ENCODE measurements at regions not wholly inside any gene's neighbourhood (a gene's known extent, or its start where the extent isn't known, plus 50 kb on each side); places are given as distances from the start of the nearest gene placed in this dataset.
A peak's percentile ranks its signal among the peaks of the same experiment; 100 is the strongest.

DNA sequence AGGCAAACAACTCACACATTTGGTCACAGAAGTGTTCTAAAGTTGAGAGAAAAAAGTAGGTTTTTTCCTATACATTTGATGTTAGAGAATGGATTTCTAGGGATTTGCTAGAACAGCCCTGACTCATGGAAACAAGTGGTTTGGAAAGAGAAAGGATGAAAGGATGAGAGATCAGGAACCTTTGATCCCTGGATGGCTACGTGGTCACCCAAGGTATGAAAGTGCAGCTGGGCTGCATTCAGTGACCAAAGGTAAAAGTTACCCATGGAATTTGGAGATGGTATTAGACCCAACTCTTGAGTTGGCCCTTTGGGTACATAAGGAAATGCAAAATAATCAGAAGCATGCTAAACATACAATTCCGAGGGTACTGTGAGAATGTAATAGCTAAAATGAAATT, 61.3 kb upstream of the SPIN1 start:
- no peak for DNase-seq

- DNase-seq: no peak
Measured at GRCh38 chr9:88326015-88326414, 62.2 kb upstream of the SPIN1 start.

DNA sequence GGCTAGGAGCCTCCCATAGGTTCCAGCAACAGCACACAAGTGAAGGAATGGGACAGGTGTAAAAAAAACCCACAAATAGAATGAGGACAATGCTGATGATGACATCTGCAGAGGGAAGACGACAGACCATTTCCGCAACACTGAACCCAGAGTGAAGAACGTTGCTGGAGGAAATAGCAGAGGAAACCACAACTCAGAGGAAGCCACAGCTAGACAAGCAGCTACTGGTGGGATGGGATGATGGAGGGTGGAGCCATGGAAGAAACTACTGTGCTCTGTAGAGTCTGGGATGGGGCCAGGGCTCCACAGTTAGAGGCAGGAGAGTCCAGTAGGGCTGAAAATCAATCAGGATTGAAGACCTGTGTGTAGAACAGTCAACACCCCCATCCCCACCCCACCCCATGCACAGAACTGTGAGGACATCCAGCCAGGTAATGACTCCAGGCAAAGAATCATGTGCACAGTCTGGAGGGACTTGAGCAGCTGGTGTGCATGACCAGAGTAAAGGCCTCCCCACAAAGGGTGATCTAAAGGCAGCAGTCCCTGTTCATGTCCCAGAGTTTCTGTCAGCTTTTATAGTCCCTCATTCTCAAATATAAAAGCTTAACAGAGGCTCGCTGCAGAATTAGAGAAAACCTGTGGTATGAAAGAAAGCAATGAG, 65.2 kb upstream of the SPIN1 start:
- DNase-seq: peak; percentile 96 to 97

- no peak for DNase-seq
Measured at GRCh38 chr9:88321764-88322163, 66.5 kb upstream of the SPIN1 start.

DNA sequence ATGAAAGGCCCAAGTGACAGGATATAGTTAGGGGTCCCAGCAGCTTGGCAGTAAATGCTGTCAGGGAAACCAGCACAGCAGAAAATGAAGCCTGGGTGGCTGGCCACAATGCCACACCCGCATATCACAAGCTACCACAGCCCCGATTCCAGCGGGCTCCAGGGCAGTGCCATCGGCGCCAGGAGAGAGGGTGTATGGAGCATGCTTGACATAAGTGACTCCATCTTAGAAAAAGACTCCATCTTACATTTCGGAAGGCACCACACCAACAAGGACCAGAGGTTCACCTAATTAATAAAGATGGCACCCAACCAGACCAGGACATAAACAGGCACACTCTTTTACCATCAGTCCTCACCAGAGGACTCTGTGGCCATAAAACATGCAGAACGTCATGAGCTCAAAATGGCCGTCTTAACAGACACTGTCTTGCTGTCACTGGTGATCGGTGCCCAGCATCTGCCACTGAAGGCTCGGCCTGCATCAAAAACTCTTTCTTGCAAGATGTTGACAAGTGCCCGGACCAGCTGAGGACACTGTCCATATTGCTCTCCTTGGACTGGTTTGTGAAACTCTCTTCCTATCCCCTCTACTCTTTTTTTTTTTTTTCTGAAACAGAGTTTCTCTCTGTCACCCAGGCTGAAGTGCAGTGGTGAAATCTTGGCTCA, 67.4 kb upstream of the SPIN1 start:
- no peak for DNase-seq

DNA sequence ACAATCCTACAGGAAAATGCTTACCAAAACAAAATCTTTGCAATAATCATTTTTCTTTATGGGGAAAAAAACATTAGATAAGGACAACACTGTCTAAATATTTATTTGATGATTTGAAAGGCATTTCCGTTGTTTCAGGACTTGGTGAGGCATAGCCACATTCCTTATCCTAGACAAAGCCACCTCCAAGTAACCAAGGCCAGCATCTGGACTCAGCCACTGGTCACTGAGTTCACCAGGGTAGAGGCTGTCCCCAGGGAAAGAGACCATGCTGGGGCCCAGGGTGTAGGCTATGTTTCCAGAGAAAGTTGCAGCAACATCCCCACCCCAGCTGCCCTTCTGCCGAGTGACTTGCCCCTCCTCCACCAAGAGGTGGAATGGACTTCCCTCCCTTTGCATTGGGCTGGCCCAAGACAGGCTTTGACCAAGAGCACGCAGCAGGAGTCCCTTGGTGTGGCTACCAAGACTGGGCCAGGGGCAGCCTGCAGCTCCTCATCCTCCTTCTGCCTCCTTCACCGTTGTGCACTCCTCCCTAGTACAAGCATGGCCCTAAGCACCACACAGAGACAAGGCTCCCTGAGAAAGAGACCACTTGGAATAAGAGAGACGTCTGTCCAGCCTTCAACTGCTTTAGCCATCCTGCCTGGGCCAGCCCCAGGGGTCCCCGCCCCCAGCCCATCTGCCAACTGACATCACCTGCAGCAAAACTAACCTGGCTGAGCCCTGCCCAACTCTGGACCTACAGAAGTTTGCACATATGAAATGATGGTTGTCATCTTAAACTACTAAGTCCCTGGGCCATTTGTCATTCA, 68.1 kb upstream of the SPIN1 start:
- no peak for DNase-seq

DNA sequence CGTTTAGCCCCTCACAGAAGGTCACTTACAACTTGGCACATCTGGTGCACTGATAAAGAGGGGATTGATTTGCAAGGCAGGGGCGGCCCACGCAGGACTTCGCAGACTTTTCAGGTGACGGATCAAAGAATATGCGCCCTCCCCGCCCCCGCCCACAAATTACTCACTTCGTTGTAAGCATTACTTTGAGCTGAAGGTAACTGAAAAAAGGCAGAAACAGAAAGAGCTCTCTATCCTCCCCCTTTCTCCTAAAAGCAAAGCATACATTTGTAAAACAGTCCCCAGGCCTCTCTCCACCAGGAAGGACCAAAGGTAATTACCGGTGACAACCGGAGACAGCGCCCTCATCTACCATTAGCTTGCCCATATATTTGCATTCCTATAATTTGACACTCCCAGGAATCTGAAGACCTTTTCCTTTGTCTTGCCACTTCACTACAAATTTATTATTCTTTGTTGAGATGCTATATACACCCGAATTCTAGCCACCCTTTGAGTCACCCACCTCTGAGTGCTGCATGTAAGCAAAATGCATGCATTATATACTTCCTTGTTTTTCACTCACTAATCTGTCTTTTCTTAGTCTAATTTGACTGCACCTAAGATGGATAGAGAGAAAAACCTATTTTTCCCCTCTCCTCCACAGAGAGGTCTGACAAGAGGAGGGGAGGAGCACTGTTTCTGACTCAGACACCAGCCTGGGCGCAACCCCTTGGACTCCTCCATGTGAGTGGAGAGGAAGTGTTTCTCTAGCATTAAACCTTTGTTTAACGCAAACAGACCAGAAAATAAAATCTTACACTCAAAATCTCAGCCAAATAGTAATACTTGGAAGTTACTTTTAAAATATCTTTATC, 74.7 kb upstream of the SPIN1 start:
- no peak for DNase-seq

DNA sequence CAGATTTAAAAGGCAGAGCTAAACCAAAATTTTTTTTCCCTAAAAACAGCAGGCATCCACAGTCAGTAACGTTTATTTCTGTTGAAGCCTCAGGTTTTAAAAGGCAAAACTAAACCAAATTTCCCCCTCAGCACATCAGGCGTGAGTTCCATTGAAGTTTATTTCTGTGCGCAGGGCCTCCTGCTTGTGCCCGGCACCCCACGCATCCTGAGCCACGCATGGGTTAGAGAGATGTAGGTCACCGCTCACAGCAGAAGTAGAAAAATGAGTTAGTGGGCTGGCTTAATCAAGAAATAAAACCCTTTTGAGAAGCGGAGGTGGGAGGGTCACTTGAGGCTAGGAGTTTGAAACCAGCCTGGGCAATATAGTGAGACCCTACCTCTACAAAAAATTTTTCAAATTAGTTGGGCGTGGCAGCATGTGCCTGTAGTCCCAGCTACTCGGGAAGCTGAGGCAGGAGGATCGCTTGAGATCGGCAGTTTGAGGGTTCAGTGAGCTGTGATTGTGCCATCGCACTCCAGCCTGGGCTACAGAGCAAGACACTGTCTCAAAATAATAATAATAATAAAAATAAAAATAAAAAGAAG, 75.6 kb upstream of the SPIN1 start:
- DNase-seq: no peak

- DNase-seq: no peak
Measured at GRCh38 chr9:88312045-88312444, 76.2 kb upstream of the SPIN1 start.

GRCh38 chr9:88310310-88310980, 77.8 kb upstream of the SPIN1 start:
- peak; percentile 2 to 19 for DNase-seq

GRCh38 chr9:88308831-88309560, 79.2 kb upstream of the SPIN1 start:
- DNase-seq: no peak

- no peak for DNase-seq
Measured at GRCh38 chr9:88307136-88307535, 81.1 kb upstream of the SPIN1 start.

DNA sequence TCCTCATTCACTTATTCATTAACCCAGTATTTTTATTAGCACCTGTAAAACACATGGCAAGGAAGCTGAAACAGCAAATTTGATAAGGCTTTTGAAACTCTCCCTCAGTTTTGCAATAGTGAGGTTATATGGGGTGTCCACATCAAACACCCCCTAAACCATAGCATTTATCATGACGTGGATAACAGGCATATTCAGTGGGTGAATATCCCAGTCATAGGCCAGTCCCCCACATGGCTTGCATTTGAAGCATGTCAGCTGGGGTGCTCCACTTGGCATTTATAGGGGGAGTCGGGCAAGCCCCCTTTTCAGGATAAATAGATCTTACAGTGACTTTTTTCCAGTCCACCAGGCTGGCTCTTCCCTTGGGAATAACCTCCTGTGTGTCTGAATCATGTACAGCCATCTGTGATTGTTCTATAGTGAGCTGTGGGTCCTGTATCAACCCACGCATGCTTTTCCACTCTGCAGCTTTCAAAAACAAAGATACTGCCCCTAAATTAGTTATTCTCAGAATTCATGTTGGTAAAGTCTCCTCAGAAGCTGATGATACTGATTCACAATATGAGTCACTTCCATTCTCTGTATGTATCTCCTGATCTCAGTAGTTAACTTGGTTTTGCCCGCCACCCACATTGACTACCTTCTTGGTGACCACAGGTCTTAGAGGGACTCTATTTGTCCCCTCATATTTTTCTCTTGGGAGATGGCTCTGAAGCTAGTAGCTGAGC, 84.4 kb upstream of the SPIN1 start:
- DNase-seq: no peak

- DNase-seq: no peak
Measured at GRCh38 chr9:88302579-88303324, 85.5 kb upstream of the SPIN1 start.

- no peak for DNase-seq
Measured at GRCh38 chr9:88300556-88300955, 87.7 kb upstream of the SPIN1 start.

DNA sequence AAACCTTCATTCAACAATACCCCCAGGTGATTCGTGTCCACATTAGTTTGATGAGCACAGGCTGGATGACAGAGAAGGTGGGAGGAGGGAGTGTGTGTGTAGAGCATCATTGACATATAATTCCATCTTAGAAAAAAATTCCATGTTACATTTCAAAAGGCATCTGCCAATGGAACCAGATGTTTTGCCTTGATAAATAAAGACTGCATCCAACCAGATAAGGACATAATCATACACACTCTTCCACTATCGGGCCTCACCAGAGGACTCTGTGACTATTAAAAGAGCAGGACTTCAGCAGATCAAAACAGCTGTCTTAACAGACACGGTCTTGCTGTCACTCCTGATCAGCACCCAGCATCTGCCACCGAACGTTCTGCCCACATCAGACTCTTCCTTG, 96.4 kb upstream of the SPIN1 start:
- no peak for DNase-seq

GRCh38 chr9:88291056-88291455, 97.2 kb upstream of the SPIN1 start:
- no peak for DNase-seq

DNA sequence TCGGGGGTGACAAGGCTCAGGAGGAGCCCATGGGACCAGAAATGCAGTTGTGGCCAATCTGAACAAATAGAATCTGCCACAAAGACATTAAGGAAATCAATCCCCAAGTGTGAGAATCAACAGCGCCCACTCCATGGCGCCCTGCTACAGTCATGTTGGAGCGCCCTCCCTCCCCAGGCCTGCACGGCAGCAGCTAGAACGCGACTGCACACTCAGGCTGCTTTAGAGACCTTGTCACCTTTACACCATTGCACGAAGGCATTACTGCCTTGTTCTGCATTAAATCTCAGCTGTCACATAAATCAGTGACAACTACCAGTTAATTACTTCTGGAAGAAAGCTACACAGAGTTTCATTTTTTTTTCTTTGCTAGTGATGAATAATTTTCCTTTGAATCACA, 98.7 kb upstream of the SPIN1 start:
- no peak for DNase-seq

GRCh38 chr9:88287972-88288371, 100.3 kb upstream of the SPIN1 start:
- no peak for DNase-seq

GRCh38 chr9:88280816-88281382, 107.3 kb upstream of the SPIN1 start:
- peak; percentile 15 to 38 for DNase-seq
